ENCODE measurements at regions not wholly inside any gene's neighbourhood (a gene's known extent, or its start where the extent isn't known, plus 50 kb on each side); places are given as distances from the start of the nearest gene placed in this dataset.

DNA sequence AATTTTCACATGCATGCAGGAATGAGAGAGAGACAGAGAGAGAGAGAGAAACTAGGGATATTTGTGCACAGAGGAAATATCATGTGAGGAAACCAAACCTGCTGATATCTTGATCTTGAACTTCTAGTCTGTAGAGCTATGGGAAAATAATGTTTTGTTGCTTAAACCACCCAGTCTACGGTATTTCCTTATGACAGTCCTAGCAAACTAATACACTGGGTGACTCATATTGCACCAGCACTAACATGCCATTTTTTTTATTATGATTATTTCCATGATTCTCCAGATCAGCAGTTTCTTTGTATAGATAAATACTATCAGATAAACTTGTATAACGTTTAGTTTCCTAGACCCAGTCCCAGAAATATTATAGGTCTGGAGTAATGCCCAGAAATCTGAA, 1259.0 kb downstream of the ZPLD1 start:
- FAIRE-seq: no peak

DNA sequence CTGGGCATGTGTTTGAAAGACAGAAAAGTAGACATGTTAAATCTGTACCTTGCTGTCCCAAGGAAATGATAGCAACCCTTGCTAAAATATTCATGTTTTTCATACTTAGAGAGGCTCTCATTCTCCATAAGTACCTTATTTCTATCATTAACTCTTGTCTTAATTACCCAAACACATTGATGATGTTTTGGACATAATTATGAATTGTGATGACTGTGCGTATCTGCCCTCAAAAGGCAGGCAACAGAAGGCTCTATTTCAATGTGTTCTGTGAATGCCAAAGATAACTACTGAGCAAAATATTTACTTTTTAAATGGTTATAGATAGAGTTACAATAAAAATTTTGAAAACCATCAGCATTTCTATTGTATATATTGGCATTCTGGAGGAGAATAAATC, 1263.8 kb downstream of the ZPLD1 start:
- FAIRE-seq: no peak

DNA sequence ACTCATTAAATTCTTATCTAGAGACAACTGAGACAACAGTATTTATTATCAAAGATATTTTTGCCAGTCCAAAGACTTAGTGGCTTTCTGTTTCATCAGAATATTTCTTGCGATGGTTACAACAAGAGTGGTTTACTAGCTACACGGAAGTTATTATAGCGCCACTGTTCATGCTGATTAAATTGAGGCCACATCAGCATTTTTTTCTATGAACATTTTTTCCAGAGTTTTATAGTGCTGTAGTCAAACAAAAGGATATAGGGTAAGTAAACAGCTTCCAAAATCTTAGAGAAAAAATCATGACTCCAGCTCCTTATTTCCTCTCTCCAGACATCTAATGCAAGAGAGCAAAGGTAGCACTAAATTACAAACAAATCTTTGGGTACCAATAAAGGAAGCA, 1264.4 kb downstream of the ZPLD1 start:
- FAIRE-seq: no peak

DNA sequence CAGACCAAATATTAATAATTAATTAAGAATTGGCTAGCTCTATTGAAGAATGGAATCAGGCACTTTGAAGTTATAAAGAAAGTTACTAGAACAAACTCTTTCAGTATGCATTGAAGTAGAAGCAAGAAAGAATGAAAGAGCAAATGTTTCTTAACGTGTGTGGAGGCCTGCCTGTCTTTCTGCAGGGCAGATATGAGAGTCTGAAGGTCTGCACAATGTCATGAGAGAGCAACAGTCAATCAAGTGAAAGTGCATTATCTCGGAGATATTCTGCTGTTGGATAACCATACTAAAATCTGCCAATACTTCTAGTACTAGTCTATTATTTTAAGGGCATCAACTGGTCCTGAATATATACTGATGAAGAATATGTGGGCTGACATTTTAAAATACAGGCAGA, 1270.8 kb downstream of the ZPLD1 start:
- FAIRE-seq: no peak

DNA sequence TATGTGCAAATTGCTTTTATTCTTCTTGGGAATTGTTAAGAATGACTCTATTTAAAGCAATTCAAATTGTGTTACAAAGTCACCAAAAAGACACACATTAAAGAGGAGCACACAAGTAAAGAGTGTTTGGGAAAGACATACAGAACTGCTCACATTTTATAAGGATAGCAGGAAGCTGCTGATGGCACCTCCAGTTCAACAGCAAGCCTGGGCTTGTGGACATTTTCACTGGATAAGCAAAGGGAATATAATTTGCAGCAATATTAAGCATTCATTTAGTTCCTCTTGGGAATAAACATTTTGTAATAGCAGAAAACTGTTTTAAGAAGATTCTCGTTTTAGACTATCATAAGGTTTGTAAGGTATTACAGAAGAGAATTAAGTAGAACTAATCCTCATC, 1271.9 kb downstream of the ZPLD1 start:
- no peak for FAIRE-seq

DNA sequence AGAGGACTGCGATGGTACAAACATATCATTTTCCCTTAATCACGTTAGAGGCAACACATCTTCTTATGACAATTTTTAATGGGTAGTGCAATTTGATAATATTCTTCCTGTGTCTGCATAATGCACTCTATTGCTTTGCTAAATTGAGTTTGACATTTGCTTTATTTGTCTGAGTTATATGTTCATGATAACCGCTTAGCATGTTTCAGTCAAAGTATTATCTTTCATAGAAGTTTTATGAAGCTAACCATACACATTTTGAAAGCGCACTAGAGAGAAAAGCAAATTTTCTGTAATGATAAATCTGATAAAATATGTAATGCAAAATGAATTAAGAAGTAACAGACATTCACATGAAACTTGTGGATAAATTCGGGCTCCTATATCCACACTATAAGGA, 1276.9 kb downstream of the ZPLD1 start:
- no peak for FAIRE-seq

DNA sequence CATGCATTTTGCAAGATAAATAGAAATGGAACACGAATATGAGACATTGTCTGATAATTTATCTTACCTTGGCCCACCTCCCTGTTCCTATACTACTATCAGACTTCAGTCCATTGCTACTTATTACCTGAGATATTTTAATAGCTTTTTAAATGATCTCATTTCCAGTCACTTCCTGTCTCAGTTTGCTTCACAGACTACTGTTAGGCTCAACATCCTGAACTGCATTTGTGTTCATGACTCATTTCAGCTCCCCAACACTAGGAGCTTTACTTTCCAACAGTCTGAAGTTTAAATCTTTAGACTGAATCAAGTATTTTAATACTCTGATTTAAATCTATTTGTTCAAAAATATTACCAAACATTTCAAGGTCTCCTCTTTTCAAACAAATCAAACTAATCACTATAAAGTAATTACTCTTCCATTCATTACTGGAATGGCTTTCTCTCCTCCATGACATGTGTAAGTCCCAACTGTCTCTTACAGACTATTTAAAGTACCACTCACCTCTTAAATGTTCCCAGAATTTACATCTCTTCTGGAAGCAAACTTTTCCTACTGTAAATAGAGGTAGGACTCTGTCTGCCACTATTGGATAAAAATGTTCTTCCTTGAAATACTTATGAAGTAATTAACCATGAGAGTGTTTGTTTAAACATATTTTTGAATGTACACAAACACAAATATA, 1277.6 kb downstream of the ZPLD1 start:
- no peak for FAIRE-seq

DNA sequence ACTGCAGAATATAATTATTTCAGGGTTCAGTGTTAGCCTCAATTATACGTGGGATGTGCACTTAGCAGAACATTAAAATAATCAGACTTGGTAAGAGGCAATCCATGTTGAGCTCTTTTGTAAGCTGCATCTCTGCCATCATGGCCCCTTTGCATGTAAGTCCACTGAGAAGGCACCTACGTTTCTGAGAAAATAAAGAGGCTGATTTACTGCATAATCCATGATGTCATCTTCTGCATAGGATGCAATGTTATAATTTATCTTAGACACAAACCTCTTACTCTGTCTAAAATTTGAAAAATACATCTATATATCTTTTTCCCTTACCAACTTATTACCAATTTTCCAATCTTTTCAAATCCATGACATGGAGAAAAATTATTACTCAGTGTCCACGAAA, 1294.7 kb downstream of the ZPLD1 start:
- FAIRE-seq: no peak

DNA sequence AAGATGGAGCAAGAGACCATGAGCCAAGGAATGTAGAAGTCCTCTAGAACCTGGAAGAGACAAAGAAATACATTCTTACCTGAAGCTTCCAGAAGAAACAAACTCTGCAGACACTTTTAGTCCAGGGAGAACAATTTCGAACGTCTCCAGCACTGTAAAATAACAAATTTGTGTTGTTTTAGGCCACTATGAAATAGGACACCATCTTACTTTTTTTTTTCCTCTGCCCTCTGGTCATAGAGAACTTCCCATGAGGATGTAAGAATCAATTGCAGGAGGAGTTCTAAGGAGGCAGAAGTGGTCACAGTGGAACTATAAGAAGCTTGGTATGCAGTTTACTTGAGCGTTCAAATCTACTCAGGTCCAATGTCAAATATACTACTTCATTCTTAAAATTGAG, 1295.9 kb downstream of the ZPLD1 start:
- no peak for FAIRE-seq

DNA sequence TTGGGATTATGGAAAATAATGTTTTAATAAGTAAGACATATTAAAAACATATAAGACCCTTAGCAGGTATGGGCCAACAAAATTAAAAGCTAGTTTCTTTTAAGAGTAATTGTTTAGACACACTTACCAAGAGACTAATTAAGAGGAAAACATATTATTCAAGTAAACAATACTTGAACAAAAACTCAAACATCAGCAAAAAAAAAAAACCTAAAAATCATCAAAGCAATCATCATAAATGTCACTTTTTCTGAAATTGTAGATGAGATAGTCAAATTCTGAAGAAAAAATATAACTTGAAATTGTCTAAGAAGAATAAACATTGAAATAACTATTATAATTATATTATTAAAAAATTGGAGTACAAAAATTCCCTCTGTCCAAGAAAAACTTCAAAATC, 1318.2 kb downstream of the ZPLD1 start:
- no peak for FAIRE-seq

DNA sequence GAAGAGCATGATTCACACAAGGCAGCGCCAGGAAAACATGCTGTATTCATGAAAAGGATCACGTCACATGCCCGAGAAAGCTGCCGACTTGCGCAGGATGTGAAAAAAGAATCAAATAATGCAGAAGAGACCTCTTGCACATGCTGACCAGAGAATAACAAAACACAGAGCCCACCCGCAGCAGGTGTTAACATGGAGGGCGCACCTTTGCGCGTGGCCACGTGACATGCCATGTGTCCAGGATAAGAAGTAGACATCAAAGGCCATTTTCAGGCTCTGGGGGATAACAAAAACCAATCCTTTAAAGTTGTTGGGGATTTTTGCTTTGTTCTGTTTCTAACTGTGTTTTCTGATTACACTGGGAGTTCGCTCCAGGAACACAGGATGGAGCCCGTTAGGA, 1332.8 kb downstream of the ZPLD1 start:
- FAIRE-seq: no peak

DNA sequence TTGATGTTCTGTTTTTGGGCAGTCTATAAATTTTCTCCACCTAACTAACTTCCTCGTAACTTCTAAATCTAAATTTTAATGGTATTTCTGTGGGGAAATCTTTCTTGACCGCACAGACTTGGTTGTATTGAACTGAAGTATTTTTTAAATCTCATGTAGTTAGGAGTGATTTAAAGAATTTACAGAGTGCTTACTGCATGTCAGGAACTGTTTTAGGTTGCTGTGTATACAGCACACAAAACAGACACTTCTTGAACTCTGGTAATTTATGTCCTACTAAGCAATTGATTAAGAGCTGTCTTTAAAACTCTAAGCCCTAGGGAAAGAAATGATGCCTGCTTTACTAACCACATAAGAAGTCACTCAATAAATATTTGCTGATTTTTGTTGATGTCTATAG, 1350.2 kb downstream of the ZPLD1 start:
- FAIRE-seq: no peak

DNA sequence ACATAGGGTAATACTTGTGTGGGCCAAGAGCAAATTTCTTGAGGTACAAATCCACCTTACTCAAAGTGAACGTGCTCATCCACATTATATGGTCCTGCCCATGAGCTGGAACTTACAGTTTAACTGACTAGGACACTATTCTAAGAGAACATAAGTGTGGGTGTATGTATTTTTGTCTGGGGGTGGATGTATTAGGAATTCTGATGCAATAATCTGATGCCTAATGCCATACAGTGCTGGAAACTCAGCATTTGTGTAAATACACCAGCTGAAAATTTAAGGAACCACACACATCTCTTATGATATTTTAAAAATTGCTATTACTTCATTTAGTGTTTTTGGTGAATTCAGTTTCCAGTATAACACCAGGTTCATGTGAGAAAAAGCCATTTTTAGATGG, 1350.7 kb downstream of the ZPLD1 start:
- FAIRE-seq: no peak

DNA sequence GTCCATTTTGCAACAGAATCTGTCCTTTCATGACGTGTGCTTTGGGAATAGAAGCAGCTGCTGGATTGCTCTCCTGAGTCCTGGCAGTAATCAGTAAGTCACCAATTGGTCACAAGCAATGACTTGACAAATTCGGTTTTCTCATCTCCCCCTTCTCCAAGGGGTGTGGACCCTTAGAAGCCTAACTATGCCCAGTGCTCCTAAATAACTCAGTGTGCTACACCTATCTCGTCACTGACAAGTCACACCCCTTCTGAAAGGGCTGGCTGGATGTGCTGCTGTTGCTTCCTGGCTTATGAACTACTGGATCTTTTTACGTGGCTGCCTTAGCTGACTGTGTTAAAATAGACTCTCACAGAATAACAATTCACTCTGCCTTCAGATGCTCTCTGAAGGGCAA, 1351.5 kb downstream of the ZPLD1 start:
- no peak for FAIRE-seq

DNA sequence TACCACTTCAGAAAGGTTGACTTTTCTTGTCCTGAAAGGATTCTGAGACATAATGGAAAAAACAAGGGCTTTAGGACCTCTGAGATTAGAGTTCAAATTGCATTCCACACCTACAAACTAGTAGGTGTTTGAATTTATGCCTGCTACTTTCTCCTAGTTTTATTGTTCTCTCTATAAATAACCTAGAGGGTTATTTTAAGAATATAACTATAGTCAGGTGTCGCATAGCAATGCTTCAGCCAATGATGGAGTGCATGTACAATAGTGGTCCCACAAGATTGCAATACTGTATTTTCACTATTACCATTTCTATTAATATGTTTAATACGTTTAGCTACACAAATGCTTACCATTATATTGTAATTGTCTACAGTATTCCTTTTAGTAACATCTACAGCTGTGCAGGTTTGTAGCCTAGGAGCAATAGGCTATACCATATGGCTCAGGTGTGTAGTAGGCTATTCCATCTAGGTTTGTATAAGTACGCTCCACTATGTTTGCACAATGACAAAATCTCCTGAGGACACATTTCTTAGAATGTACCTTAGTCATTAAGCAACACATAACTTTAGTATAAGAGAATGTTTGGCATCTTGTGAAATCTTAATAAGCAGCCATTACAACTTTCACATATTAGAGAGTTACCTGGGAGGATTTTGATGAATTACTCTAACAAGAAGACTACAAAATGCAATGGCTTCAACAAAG, 1352.5 kb downstream of the ZPLD1 start:
- FAIRE-seq: no peak

DNA sequence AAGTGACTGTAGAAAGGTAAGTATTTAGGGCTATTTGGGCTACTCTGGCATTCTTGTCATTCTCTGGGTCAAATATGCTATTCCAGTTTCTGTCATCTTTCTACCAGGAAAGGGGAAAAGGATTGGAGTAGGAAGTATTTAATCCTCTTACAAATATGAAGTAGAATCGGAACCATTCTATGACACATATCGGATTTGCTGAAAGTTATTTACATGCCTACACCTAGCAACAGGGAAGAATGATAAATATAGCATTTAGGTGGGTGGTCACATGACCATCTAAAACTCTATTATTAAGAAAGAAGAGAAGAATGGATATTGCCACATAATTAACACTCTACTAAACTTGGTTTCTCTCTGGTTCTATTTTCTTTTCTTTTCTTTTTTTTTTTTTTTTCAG, 1353.1 kb downstream of the ZPLD1 start:
- no peak for FAIRE-seq

DNA sequence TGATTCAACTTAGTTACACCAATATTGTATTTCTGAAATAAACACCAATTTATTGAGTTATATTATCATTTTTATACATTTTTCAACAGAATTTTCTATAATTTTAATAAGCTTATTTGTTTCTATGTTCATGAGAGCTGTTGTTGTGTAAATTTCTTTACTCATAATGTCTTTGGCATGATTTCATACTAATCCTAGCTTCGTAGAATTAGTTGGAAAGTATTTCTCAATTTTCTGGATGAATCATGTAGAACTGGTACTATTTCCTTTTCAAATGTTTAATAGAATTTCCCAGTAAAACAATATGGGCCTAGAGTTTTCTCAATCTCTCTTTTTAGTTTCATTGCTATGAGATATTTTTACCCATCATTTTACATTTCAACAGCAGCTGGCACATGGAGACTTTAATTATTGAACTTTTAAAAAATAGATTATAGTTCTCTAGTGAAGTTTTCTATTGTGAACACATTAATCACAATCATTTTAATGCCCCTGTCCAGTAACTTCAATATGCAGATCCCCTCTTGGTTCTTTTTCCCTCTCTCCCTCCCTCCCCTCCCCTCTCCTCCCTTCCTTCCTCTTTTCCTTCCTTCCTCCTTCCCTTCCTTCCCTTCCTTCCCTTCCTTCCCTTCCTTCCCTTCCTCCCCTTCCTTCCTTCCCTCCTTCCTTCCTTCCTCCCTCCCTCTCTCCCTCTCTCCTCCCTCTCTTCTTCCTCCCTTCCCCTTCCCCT, 1357.1 kb downstream of the ZPLD1 start:
- FAIRE-seq: no peak

DNA sequence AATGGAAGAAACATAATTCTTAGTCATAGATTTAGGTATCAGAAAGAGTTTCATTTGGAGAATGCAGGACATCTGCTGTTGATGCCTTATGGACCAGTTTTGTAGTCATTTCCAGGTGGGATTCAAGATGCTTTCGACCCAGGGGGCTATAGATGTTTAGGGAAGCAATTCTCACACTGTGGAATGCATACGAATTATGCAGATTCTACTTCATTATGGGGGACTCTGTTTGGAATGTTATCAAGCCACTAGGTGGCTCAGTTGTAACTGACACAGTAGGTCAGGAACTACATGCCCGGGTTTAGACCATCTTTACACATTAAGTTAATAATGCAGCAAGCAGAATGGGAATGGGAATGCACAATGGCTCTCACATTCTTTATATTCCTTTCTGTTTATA, 1359.8 kb downstream of the ZPLD1 start:
- no peak for FAIRE-seq

DNA sequence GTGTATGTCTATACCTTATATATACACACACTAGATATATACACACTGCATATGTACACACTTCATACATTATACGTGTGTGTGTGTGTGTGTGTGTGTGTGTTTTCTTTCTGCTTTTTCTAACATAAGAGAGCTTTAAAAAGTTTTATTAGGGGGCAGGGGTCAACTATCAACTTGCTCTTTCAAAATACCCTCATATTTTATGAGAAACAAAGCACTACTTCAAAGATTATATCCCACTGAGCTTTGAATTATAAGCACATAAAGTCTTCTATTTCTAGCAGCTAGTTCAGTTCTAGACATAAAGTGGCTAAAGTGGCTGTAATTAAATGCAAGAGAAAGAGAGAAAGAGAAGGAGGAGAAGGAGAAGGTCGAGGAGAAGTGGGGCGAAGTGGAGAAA, 1361.3 kb downstream of the ZPLD1 start:
- FAIRE-seq: no peak

DNA sequence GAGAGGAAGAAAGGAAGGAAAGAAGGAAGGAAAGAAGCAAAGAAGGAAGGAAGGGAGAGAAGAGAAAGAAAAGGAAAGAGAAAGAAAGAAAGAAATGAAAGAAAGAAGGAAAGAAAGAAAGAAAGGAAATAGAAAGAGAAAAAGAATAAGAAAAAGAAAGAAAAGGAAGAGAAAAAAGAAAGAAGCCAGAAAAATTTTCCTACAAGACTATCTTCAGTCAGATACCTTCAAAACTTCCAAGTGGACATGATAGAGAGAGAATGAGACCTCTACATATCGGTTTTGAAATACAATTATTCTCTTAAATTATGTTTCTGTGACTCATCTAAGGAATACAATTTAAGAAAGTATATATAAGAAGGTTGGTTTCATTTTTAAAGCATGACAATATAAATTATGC, 1369.0 kb downstream of the ZPLD1 start:
- FAIRE-seq: no peak

DNA sequence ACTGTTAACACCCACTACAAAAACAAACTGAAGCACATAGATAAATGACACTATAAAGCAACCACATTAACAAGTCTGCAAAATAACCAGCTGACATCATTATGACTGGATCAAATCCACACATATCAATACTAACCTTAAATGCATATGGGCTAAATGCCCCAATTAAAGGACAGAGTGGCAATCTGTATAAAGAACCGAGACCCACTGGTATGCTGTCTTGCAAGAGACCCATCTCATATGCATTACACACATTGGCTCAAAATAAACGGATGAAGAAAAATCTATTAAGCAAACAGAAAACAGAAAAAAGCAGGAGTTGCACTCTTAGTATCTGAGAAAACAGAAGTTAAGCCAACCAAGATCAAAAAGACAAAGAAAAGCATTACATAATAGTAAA, 1375.4 kb downstream of the ZPLD1 start:
- FAIRE-seq: no peak

DNA sequence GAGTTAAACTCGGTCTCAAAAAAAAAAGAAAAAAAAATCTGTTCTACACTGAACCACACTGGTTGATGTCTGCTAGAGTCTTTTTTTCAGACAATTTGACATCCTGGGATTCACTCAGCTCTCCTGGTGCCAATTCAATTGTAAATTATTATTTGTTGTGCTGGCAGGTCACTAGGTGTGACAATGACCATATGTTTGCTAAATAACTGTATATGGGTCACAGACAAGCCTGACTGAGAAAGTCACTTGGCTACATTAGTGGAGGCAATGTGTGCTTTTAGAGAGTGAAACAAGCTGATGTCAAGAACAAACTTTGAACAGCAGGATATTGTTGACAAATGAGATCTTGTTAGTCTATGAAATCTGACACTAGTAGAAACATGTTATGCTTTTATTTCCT, 1379.1 kb downstream of the ZPLD1 start:
- no peak for FAIRE-seq

DNA sequence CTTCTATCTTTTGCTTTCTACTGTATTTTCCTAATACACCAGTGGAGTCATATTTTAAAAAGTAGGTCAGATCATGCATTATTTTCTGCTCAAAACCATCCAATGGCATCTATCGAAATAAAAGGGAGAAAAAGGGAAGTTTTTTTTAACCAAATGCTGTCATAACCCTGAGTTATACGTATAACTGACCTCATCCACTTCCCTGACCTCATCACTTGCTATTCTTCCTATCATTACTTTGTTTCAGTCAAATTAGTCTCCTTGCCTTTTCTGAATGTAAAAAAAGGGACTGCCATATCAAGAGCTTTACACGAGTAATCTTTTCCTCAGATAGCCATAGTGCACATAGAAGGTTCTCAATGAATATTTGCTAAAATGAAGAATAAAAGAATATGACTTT, 1383.6 kb downstream of the ZPLD1 start:
- FAIRE-seq: no peak

DNA sequence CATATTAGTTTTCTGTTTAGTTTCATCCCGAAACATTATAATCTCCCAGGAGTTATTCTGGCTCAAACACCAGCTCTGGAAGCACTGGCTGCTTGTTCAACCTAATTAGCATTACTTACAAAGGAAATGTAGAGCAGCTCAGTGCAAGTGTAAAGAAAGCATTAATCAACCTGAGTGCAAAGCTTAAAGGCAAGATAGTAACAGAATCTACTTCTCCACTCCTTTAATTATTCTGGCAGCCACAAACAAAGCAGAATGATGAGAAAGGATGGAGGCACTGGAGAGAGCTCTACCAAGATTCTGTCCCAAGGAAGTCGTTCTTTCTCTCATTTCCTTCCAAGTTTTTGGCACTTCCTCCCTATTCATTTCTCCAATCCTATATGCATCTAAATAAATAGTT, 1384.0 kb downstream of the ZPLD1 start:
- FAIRE-seq: no peak
